ENCODE measurements at regions not wholly inside any gene's neighbourhood (a gene's known extent, or its start where the extent isn't known, plus 50 kb on each side); places are given as distances from the start of the nearest gene placed in this dataset.

DNA sequence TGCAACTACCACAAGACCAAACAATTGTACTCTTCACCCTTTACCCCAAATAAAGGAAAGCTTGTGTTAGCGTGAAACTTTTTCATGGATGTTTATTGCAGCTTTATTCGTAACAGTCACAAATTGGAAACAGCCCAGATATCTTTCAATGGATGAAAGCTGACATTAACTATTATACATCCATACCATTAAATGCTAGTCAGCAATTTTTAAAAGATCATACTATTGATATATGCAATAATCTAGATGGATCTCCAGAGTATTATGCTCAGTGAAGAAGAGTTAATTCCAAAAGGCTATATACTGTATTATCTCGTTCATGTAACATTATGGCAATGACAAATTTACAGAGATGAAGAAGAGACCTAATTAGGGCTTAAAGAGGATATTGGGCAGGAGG, 1491.2 kb upstream of the CDH8 start:
- no peak overlapping the region for H3K27ac ChIP-seq
- DNase-seq (ENCODE audit: low read depth in 1 of 2, low spot score in 1 of 2): no peak
- H3K9me3 ChIP-seq (ENCODE audit: low read depth): no peaks in the 10 kb centered on the region
- peaks cover 3% of the 10 kb centered on the region for H3K4me1 ChIP-seq (ENCODE audit: low read depth)
- H3K27me3 ChIP-seq: no peaks in the 10 kb centered on the region
- no peak overlapping the region for H3K4me3 ChIP-seq
- no peaks in the 10 kb centered on the region for H3K36me3 ChIP-seq
- TF ChIP-seq, protein P1, sequence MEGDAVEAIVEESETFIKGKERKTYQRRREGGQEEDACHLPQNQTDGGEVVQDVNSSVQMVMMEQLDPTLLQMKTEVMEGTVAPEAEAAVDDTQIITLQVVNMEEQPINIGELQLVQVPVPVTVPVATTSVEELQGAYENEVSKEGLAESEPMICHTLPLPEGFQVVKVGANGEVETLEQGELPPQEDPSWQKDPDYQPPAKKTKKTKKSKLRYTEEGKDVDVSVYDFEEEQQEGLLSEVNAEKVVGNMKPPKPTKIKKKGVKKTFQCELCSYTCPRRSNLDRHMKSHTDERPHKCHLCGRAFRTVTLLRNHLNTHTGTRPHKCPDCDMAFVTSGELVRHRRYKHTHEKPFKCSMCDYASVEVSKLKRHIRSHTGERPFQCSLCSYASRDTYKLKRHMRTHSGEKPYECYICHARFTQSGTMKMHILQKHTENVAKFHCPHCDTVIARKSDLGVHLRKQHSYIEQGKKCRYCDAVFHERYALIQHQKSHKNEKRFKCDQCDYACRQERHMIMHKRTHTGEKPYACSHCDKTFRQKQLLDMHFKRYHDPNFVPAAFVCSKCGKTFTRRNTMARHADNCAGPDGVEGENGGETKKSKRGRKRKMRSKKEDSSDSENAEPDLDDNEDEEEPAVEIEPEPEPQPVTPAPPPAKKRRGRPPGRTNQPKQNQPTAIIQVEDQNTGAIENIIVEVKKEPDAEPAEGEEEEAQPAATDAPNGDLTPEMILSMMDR (IDR thresholded peaks at IDR 0.05; ENCODE audit: low read depth, low read length): no peak

- Histone ChIP-seq H3K27ac (no peak overlapping the region), H3K27me3 (no peaks in the 10 kb centered on the region), H3K9me3 (ENCODE audit: low read depth) (no peaks in the 10 kb centered on the region), H3K36me3 (no peaks in the 10 kb centered on the region), H3K4me1 (ENCODE audit: low read depth) (peaks cover 3% of the 10 kb centered on the region), H3K4me3 (no peak overlapping the region)
- no peak for DNase-seq (ENCODE audit: low read depth in 1 of 2, low spot score in 1 of 2)
- TF ChIP-seq, protein P1 (IDR thresholded peaks at IDR 0.05; ENCODE audit: low read depth, low read length): no peak
Observed at GRCh38 chr16:63516394-63516793, 1480.2 kb upstream of the CDH8 start.

DNA sequence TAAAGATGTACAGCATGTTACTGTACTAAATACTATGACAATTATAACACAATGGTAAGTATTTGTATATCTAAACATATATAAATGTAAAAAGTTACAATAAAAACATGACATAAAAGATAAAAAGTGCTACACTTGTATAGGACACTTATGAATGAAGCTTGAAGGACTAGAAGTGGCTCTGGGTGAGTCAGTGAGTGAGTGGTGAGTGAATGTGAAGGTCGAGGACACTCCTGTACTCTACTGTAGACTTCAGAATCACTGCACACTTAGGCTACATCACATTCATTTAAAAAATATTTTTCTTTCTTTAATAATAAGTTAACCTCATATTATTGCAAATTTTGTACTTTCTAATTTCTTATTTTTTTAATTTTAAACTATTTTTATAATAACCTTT, 1476.7 kb upstream of the CDH8 start:
- no peak for DNase-seq (ENCODE audit: low read depth in 1 of 2, low spot score in 1 of 2)
- H3K4me1 ChIP-seq (ENCODE audit: low read depth): peaks cover 5% of the 10 kb centered on the region
- H3K9me3 ChIP-seq (ENCODE audit: low read depth): no peaks in the 10 kb centered on the region
- TF ChIP-seq, protein P1 (IDR thresholded peaks at IDR 0.05; ENCODE audit: low read depth, low read length): no peak
- H3K27me3 ChIP-seq: no peaks in the 10 kb centered on the region
- H3K27ac ChIP-seq: no peak overlapping the region
- no peaks in the 10 kb centered on the region for H3K36me3 ChIP-seq
- no peak overlapping the region for H3K4me3 ChIP-seq

DNA sequence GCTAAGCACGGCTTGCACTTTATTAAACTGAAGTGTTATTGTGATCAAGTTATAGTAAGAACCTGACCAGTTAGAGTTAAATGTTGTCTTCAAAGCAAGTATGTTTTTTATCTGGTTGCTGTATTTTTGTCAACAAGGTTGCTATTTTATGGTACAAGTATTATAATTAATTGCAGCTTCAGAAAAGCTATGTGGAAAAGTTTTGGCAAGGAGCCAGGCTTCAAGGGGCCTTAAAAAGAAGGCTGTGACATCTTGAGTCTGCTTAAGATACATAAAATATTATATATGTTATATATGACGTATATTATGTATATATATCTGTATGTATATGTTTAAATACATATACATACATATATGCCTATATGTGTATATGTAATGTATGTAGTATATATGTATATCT, 1461.2 kb upstream of the CDH8 start:
- peaks cover 12% of the 10 kb centered on the region for H3K4me1 ChIP-seq (ENCODE audit: low read depth)
- H3K4me3 ChIP-seq: no peak overlapping the region
- DNase-seq (ENCODE audit: low read depth in 1 of 2, low spot score in 1 of 2): no peak
- no peak overlapping the region for H3K27ac ChIP-seq
- no peaks in the 10 kb centered on the region for H3K27me3 ChIP-seq
- TF ChIP-seq, protein P1 (IDR thresholded peaks at IDR 0.05; ENCODE audit: low read depth, low read length): no peak
- H3K9me3 ChIP-seq (ENCODE audit: low read depth): no peaks in the 10 kb centered on the region
- H3K36me3 ChIP-seq: no peaks in the 10 kb centered on the region

GRCh38 chr16:63496282-63496681, 1460.0 kb upstream of the CDH8 start:
- Histone ChIP-seq H3K27ac (no peak overlapping the region), H3K4me3 (no peak overlapping the region), H3K36me3 (no peaks in the 10 kb centered on the region), H3K4me1 (ENCODE audit: low read depth) (peaks cover 12% of the 10 kb centered on the region), H3K27me3 (no peaks in the 10 kb centered on the region), H3K9me3 (ENCODE audit: low read depth) (no peaks in the 10 kb centered on the region)
- TF ChIP-seq, protein P1 (IDR thresholded peaks at IDR 0.05; ENCODE audit: low read depth, low read length): no peak
- DNase-seq (ENCODE audit: low read depth in 1 of 2, low spot score in 1 of 2): no peak

DNA sequence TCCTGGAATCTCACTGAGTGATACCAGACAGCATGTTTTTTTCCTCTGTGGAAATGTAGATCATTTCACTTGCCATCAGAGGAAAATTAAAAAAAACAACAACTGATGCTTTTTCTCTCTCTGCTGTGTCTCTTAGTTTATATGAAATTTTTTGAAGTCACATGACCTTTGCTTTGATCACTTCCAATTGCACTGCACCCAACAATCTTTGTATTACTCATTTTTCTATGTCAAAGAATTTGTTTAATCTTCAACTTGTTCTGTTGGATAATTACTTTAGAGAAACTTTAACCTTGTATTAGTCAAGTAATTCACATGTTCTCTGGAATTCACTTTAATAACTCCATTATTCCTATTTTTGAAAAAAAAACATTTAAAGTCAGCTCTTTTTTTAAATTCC, 1452.7 kb upstream of the CDH8 start:
- Histone ChIP-seq H3K4me3 (no peak overlapping the region), H3K27me3 (no peaks in the 10 kb centered on the region), H3K9me3 (ENCODE audit: low read depth) (no peaks in the 10 kb centered on the region), H3K36me3 (no peaks in the 10 kb centered on the region), H3K27ac (no peak overlapping the region), H3K4me1 (ENCODE audit: low read depth) (no peaks in the 10 kb centered on the region)
- DNase-seq (ENCODE audit: low read depth in 1 of 2, low spot score in 1 of 2): no peak
- TF ChIP-seq, protein P1 (IDR thresholded peaks at IDR 0.05; ENCODE audit: low read depth, low read length): no peak

Data from cardiac muscle cell (in vitro differentiated cells and primary cell).